Panc1 (cell line): ENCODE measurements at regions not wholly inside any gene's neighbourhood (a gene's known extent, or its start where the extent isn't known, plus 50 kb on each side); places are given as distances from the start of the nearest gene placed in this dataset.

ENCODE experiments used
- ATAC-seq: fragments of 200-7000 bp; cut with Tn5 transposase; 2 replicates; pipeline ENCODE4 v1.9.1; 2020; ENCODE audit warnings: mild to moderate bottlenecking, moderate library complexity
- BruUV-seq: library from RNA; stranded (reverse); fragments of 400-500 nt; replicated peaks from 2 replicates; lab custom pipeline; 2021; lab: Mats Ljungman, UMichigan
- CTCF ChIA-PET: fragments of 300-600 bp; sonication (Branson Sonifier 250); formaldehyde crosslinking; loops from one replicate; lab custom pipeline; 2022; ENCODE audit warnings: antibody characterized with exemption; lab: Charles Lee
- POLR2A ChIA-PET: fragments of 300-600 bp; sonication (Branson Sonifier 250); formaldehyde crosslinking; loops from one replicate; lab custom pipeline; 2022; ENCODE audit warnings: antibody characterized with exemption; lab: Charles Lee
- DNase-seq: peaks from one replicate; pipeline ENCODE4 v3.0.0-alpha.2; 2010; ENCODE audit warnings: low read depth, low spot score
- H3K27ac ChIP-seq: 2 replicates; pipeline ENCODE4 v1.5.1; 2011; ENCODE audit warnings: mild to moderate bottlenecking, low read length, inconsistent platforms
- H3K27me3 ChIP-seq: fragments of 200-500 bp; sonication (Bioruptor generic); 2 replicates; pipeline ENCODE4 v1.6.0; 2014; ENCODE audit warnings: low read length, inconsistent platforms; ENCODE audit not compliant: control insufficient read depth, insufficient read depth
- H3K36me3 ChIP-seq: fragments of 200-500 bp; sonication (Bioruptor generic); 2 replicates; pipeline ENCODE4 v1.5.1; 2014; ENCODE audit warnings: inconsistent platforms, mild to moderate bottlenecking, low read length, moderate library complexity; ENCODE audit not compliant: control insufficient read depth, insufficient read depth
- H3K4me1 ChIP-seq: 2 replicates; pipeline ENCODE4 v1.5.1; 2011; ENCODE audit warnings: inconsistent platforms, mild to moderate bottlenecking, low read length, moderate library complexity; ENCODE audit not compliant: control insufficient read depth, insufficient read depth
- H3K4me3 ChIP-seq, 2 experiments: 2 replicates each; pipeline ENCODE4 v1.5.1; 2011 to 2012; ENCODE audit warnings: low read depth in 2 of 2, low read length in 2 of 2, mild to moderate bottlenecking in 2 of 2, inconsistent platforms in 1 of 2, moderate library complexity in 1 of 2
- H3K9me3 ChIP-seq: fragments of 200-500 bp; sonication (Bioruptor generic); 2 replicates; pipeline ENCODE4 v1.5.1; 2014; ENCODE audit warnings: low read depth, mild to moderate bottlenecking, inconsistent platforms, low read length, moderate library complexity; ENCODE audit not compliant: control insufficient read depth, insufficient read depth
- CTCF ChIP-seq: fragments of 450-650 bp; IDR thresholded peaks from 2 replicates; pipeline ENCODE4 v1.5.1; 2017; ENCODE audit warnings: mild to moderate bottlenecking
- POLR2AphosphoS5 ChIP-seq: IDR thresholded peaks from 2 replicates; pipeline ENCODE4 v1.6.1; 2012; ENCODE audit warnings: mild to moderate bottlenecking, low read depth, low read length, moderate library complexity
- SIN3A ChIP-seq: IDR thresholded peaks from 2 replicates; pipeline ENCODE4 v1.6.1; 2012; ENCODE audit warnings: low read depth, mild to moderate bottlenecking, low read length, moderate library complexity, borderline replicate concordance; ENCODE audit not compliant: insufficient read depth
- TCF7L2 ChIP-seq: IDR thresholded peaks from 2 replicates; pipeline ENCODE4 v1.6.1; 2011; ENCODE audit warnings: mild to moderate bottlenecking, low read depth, low read length, inconsistent platforms
- in situ Hi-C: cut with HindIII; loops from 2 replicates; pipeline ENCODE4 v1.10.0; 2016; ENCODE audit warnings: low sequenced_read_pairs, low pct_unique_long_range_greater_than_20kb
- intact Hi-C: fragments of 100-400 bp; cut with micrococcal nuclease; formaldehyde crosslinking; loops from one replicate; pipeline ENCODE4 v1.10.0; 2022; ENCODE audit not compliant: unreplicated experiment
- TF ChIP-seq, protein P1 (sequence below), 2 experiments: IDR thresholded peaks; 2 replicates each; pipeline ENCODE4 v1.6.1; 2011 to 2012; ENCODE audit warnings: low read depth in 2 of 2, control low read depth in 1 of 2, low read length in 1 of 2, mild to moderate bottlenecking in 1 of 2, moderate library complexity in 1 of 2; ENCODE audit not compliant: insufficient read depth in 1 of 2

DNA sequence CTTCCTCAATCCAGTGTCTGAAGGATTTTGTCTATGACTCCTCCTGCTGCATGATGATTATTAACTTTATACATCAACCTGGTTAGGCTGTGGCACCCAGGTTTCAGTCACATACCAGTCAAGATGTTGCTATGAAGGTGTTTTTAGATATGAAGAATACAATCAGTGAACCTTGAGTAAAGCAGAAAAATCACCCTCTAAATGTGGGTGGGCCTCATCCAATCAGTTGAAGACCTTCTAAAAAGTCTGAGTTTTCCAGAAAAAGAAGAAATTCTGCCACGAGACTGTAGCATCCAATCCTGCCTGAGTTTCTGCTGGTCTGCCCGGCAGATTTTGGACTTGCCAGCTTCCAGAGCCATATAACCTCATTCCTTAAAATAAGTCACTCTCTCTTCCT is 126.1 kb upstream of the FRMD4A start:
- H3K4me3 ChIP-seq: no peak overlapping the region
- DNase-seq (no peak), ATAC-seq (no peak)
- intact Hi-C loops: no loop called here
- no peak for TF ChIP-seq POLR2AphosphoS5
- no peak for TF ChIP-seq SIN3A
- TF ChIP-seq, protein P1, sequence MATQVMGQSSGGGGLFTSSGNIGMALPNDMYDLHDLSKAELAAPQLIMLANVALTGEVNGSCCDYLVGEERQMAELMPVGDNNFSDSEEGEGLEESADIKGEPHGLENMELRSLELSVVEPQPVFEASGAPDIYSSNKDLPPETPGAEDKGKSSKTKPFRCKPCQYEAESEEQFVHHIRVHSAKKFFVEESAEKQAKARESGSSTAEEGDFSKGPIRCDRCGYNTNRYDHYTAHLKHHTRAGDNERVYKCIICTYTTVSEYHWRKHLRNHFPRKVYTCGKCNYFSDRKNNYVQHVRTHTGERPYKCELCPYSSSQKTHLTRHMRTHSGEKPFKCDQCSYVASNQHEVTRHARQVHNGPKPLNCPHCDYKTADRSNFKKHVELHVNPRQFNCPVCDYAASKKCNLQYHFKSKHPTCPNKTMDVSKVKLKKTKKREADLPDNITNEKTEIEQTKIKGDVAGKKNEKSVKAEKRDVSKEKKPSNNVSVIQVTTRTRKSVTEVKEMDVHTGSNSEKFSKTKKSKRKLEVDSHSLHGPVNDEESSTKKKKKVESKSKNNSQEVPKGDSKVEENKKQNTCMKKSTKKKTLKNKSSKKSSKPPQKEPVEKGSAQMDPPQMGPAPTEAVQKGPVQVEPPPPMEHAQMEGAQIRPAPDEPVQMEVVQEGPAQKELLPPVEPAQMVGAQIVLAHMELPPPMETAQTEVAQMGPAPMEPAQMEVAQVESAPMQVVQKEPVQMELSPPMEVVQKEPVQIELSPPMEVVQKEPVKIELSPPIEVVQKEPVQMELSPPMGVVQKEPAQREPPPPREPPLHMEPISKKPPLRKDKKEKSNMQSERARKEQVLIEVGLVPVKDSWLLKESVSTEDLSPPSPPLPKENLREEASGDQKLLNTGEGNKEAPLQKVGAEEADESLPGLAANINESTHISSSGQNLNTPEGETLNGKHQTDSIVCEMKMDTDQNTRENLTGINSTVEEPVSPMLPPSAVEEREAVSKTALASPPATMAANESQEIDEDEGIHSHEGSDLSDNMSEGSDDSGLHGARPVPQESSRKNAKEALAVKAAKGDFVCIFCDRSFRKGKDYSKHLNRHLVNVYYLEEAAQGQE (IDR thresholded peaks at IDR 0.05; ENCODE audit: insufficient read depth in 1 of 2, low read depth in 2 of 2, low read length in 1 of 2): no peak
- TF ChIP-seq TCF7L2: no peak
- TF ChIP-seq CTCF: no peak
- ChIA-PET POLR2A (no interaction called here), CTCF (no interaction called here)
- BruUV-seq: no TSS peak
- H3K27ac ChIP-seq: no peak overlapping the region
- H3K4me1 ChIP-seq: no peaks in the 10 kb centered on the region
- in situ Hi-C loops: no loop called here
- no peaks in the 10 kb centered on the region for H3K9me3 ChIP-seq
- H3K36me3 ChIP-seq: no peaks in the 10 kb centered on the region
- H3K27me3 ChIP-seq: no peaks in the 10 kb centered on the region

- no TSS peak for BruUV-seq
- ChIA-PET POLR2A (no interaction called here), CTCF (no interaction called here)
- H3K9me3 ChIP-seq: no peaks in the 10 kb centered on the region
- in situ Hi-C loops: no loop called here
- H3K36me3 ChIP-seq: no peaks in the 10 kb centered on the region
- DNase-seq: no peak
- no peaks in the 10 kb centered on the region for H3K4me1 ChIP-seq
- H3K27ac ChIP-seq: no peak overlapping the region
- H3K27me3 ChIP-seq: no peaks in the 10 kb centered on the region
- TF ChIP-seq SIN3A (no peak), POLR2AphosphoS5 (no peak), TCF7L2 (no peak), CTCF (no peak)
- TF ChIP-seq, protein P1 (IDR thresholded peaks at IDR 0.05; ENCODE audit: insufficient read depth in 1 of 2, low read depth in 2 of 2, low read length in 1 of 2): no peak
- ATAC-seq: no peak
- intact Hi-C loops: no loop called here
- H3K4me3 ChIP-seq: no peak overlapping the region
Observed at GRCh38 chr10:14456218-14456869, 125.6 kb upstream of the FRMD4A start.
